Breast epithelium (tissue), 3 donors: ENCODE measurements at regions not wholly inside any gene's neighbourhood (a gene's known extent, or its start where the extent isn't known, plus 50 kb on each side); places are given as distances from the start of the nearest gene placed in this dataset.

Experiments used
- POLR2A ChIP-seq: fragments of 450-650 bp; IDR thresholded peaks from one replicate; pipeline ENCODE4 v1.6.1; 2016; ENCODE audit warnings: antibody characterized with exemption, mild to moderate bottlenecking, moderate library complexity
- TF ChIP-seq, protein P1 (sequence below), 3 donors: fragments of 450-650 bp; IDR thresholded peaks; one replicate each; pipeline ENCODE4 v1.5.1; 2016 to 2017; ENCODE audit warnings: antibody characterized with exemption in 3 of 3, mild to moderate bottlenecking in 3 of 3, moderate library complexity in 3 of 3

DNA sequence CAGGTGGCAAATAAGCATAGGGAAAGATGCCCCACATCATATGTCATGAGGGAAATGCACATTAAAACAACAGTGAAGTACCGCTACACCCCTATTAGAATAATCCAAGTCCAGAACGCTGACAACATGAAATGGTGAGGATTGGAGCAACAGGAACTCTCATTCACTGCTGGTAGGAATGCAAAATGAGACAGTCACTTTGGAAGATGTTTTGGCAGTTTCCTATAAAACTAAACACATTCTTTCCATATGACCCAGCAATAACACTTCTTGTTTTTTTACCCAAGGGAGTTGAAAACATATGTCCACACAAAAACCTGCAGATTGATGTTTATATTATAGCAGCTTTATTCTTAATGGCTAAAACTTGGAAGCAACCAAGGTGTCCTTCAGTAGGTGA lies 116.4 kb upstream of the TOPAZ1 start:
- TF ChIP-seq POLR2A = no peak
- TF ChIP-seq, protein P1, sequence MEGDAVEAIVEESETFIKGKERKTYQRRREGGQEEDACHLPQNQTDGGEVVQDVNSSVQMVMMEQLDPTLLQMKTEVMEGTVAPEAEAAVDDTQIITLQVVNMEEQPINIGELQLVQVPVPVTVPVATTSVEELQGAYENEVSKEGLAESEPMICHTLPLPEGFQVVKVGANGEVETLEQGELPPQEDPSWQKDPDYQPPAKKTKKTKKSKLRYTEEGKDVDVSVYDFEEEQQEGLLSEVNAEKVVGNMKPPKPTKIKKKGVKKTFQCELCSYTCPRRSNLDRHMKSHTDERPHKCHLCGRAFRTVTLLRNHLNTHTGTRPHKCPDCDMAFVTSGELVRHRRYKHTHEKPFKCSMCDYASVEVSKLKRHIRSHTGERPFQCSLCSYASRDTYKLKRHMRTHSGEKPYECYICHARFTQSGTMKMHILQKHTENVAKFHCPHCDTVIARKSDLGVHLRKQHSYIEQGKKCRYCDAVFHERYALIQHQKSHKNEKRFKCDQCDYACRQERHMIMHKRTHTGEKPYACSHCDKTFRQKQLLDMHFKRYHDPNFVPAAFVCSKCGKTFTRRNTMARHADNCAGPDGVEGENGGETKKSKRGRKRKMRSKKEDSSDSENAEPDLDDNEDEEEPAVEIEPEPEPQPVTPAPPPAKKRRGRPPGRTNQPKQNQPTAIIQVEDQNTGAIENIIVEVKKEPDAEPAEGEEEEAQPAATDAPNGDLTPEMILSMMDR (IDR thresholded peaks at IDR 0.05) = no peak
